Activated effector memory CD4-positive, alpha-beta T cell treated with anti-CD3 and anti-CD28 coated beads, Interleukin-2, amount 50 U/mL, for 16 hours (primary cell): ENCODE measurements at regions not wholly inside any gene's neighbourhood (a gene's known extent, or its start where the extent isn't known, plus 50 kb on each side); places are given as distances from the start of the nearest gene placed in this dataset.
"Not testable (repeated sequence)": the region's sequence is repeated elsewhere in the genome, so short reads cannot be mapped to it uniquely, and the experiment has no call there.

ENCODE experiments used
- DNase-seq: peaks from one replicate; pipeline ENCODE4 v3.0.0-alpha.2; 2020

DNA sequence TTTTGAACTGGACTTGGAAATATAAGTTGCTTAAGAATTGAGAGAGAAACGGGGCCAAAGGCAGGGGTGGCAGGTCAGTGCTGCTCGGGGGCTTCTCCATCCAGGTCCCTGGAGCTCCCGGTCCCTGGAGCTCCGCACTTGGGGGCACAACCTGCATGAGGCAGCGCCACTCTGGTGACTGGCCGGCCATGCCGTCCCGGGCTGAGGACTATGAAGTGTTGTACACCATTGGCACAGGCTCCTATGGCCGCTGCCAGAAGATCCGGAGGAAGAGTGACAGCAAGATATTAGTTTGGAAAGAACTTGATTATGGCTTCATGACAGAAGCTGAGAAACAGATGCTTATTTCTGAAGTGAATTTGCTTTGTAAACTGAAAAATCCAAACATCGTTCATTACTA, 76.9 kb upstream of the POTEG start:
- DNase-seq, result not testable (repeated sequence)

DNA sequence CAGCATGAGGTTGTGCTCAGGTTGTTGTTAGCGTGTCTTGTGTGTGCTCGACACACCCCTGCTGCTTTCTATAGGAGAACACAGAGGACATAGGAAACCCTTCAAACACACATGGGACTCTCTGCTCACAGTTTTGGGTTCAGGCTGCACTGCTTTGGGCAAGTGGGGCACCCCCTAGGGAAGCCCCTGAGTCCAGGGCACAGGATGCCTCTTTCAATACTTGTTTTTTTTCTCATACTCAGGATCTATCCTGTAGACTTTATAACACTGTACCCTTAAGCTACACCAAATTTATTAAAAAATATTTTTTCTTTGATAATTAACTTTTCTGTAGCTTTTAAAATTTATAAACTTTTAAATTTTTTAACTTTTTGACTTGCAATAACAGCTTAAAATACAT, 55.3 kb upstream of the POTEG start:
- DNase-seq, result not testable (repeated sequence)

DNA sequence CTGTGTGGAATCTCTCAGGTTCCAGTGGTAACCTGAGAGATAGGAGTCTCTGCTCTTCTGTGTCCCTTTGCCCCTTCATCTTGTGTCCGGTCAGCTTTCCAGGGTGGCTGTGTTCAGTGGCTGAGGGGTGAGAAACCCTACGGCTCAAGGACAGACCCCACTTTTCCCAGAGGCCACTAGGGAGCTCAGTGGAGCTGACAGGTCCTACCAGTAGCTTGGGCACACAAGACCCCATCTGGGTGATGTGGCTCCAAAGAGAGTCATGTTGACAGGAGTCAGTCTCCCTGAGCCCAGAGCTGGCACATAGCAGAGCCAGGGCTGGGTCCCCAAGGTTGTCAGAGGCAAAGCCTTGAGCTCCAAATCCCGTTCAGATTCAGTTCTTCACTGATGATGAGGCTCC, 54.3 kb upstream of the POTEG start:
- DNase-seq, result peak; percentile 51

DNA sequence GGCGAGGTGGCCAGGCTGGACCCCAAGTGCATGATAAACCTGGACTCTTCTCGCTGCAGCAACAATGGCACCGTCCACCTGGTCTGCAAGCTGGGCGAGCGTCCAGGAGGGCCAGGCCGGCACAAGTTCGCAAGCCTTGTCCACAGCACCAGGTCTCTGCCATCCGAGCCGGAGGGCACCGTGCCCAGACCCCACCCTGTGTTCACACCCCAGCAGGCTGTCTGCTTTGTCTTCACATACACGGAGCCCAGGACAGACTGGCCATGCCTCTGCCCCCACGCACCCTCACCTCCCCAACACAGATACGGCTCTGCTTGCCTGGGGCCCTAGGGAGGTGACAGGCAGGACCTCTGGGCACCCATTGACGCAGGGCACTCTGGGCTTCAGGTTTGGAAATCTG, 53.5 kb upstream of the POTEG start:
- DNase-seq, result not testable (repeated sequence)

DNA sequence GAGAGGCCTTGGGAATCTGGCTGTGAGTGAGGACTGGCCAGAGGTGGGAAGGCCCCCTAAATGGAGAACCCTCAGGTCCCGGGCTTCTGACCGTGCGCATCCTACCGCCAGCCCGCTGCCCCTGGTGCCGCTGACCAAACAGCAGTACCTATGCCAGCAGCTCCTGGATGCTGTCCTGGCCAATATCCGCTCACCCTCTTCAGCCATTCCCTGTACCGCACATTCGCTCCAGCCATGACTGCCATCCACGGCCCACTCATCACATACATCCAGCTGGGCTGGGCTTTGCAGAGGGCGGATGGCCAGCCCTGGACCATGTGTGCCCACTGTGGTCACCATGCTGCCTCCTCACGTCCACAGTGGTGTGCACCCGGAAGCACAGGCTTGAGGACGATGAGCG, 53.1 kb upstream of the POTEG start:
- DNase-seq, result peak; percentile 63

DNA sequence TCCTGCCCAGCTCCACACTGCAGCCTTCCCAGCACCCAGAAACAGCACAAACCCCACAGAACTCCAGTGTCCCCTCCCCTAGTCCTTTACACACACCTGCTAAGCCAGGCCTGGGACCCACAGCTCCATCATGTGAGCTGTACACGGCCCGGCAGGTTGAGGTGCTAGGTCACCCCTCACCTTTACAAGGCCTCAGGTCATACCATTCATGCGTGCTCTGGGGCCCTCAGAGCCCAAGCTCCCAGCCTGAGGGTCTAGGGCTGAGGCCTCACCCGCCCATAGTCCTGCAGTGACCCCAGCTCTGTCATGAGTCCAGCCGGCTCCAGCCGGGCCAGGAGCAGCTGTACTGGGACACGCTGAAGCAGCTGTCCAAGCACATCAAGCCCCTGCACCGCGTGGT, 51.2 kb upstream of the POTEG start:
- peak; percentile 48 for DNase-seq
